ENCODE measurements at regions not wholly inside any gene's neighbourhood (a gene's known extent, or its start where the extent isn't known, plus 50 kb on each side); places are given as distances from the start of the nearest gene placed in this dataset.

DNA sequence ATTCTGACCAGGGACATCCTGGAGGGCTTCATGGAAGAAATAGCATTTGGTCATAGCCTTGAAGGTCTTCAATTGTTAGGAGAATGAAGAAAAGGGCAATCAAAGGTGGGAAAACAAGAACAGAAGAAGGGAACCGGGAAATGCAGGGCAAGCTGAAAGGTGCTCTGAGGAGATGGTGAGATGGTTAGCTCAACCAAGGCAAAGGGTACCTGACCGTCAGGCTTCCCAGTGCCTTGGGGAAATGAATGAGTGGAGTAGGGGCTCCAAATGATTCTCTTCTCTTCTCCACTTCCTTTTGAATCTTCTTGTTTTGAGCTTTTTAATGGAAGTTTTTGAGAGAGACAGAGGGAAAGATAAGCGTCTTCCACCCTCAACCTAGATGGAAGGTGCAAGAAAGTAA, 155.6 kb upstream of the PWP1 start:
- DNase-seq: no peak
- H3K27ac ChIP-seq: no peak overlapping the region
- no peaks in the 10 kb centered on the region for H3K27me3 ChIP-seq
- intact Hi-C loops (cut with DNase I): no loop called here
- ATAC-seq: no peak
- no peaks in the 10 kb centered on the region for H3K36me3 ChIP-seq
- no peaks in the 10 kb centered on the region for H3K4me1 ChIP-seq
- no peaks in the 10 kb centered on the region for H3K9me3 ChIP-seq
- H3K4me3 ChIP-seq: no peak overlapping the region
- TF ChIP-seq, protein P1, sequence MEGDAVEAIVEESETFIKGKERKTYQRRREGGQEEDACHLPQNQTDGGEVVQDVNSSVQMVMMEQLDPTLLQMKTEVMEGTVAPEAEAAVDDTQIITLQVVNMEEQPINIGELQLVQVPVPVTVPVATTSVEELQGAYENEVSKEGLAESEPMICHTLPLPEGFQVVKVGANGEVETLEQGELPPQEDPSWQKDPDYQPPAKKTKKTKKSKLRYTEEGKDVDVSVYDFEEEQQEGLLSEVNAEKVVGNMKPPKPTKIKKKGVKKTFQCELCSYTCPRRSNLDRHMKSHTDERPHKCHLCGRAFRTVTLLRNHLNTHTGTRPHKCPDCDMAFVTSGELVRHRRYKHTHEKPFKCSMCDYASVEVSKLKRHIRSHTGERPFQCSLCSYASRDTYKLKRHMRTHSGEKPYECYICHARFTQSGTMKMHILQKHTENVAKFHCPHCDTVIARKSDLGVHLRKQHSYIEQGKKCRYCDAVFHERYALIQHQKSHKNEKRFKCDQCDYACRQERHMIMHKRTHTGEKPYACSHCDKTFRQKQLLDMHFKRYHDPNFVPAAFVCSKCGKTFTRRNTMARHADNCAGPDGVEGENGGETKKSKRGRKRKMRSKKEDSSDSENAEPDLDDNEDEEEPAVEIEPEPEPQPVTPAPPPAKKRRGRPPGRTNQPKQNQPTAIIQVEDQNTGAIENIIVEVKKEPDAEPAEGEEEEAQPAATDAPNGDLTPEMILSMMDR (IDR thresholded peaks at IDR 0.05): no peak

DNA sequence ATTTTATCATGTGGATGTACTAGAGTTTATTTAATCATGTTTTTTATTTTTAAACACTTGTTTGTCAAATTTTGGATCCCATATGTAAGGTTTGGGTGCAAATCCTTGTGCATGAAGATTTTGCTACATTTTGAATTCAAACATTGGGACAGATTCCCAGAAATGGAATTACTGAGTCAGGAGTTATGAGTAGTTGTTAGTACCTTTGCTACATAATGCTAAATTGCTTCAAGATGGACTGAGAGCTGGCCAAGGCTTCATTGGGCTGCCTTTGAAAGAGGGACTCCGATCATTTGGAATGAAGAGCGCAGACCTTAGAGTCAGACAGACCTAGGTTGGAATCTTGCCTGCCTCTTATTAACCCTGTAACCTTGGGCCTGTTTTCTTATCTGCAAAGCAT, 154.9 kb upstream of the PWP1 start:
- TF ChIP-seq, protein P1 (IDR thresholded peaks at IDR 0.05): no peak
- no peaks in the 10 kb centered on the region for H3K36me3 ChIP-seq
- no peak overlapping the region for H3K4me3 ChIP-seq
- ATAC-seq (no peak), DNase-seq (no peak)
- H3K4me1 ChIP-seq: no peaks in the 10 kb centered on the region
- intact Hi-C loops (cut with DNase I): no loop called here
- H3K27ac ChIP-seq: no peak overlapping the region
- no peaks in the 10 kb centered on the region for H3K27me3 ChIP-seq
- H3K9me3 ChIP-seq: no peaks in the 10 kb centered on the region

DNA sequence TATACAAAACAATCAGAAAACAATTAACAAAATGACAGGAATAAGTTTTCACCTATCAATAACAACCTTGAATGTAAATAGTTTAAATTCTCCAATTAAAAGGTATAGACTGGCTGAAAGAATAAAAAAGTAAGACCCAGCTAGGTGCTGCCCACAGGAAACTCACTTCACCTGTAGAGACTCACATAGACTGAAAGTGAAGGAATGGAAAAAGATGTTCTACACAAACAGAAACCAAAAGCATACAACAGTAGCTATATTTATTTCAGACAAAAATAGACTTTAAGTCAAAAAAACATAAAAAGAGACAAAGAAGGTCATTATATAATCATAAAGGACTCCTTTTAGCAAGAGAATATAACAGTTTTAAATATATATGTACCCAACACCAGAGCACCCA, 152.4 kb upstream of the PWP1 start:
- Histone ChIP-seq H3K27ac (no peak overlapping the region), H3K9me3 (no peaks in the 10 kb centered on the region), H3K27me3 (no peaks in the 10 kb centered on the region), H3K36me3 (no peaks in the 10 kb centered on the region), H3K4me1 (no peaks in the 10 kb centered on the region), H3K4me3 (no peak overlapping the region)
- DNase-seq (no peak), ATAC-seq (no peak)
- TF ChIP-seq, protein P1 (IDR thresholded peaks at IDR 0.05): no peak
- intact Hi-C loops (cut with DNase I): no loop called here

DNA sequence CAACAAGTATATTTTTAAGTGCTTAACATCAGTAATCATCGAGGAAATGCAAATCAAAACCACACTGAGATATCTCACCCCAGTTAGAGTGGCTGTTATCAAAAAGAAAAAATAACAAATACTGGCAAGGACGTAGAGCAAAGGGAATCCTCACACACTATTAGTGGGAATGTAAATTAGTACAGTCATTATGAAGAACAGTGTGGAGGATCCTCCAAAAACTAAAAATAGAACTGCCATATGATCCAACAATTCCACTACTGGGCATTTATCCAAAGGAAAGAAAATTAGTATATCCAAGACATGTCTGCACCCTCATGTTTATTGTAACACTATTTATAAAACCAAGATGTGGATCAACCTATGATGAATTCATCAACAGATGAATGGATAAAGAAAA, 149.0 kb upstream of the PWP1 start:
- ATAC-seq (no peak), DNase-seq (no peak)
- TF ChIP-seq, protein P1 (IDR thresholded peaks at IDR 0.05): no peak
- no peaks in the 10 kb centered on the region for H3K9me3 ChIP-seq
- H3K4me1 ChIP-seq: no peaks in the 10 kb centered on the region
- no peak overlapping the region for H3K27ac ChIP-seq
- H3K27me3 ChIP-seq: no peaks in the 10 kb centered on the region
- no peak overlapping the region for H3K4me3 ChIP-seq
- H3K36me3 ChIP-seq: no peaks in the 10 kb centered on the region
- intact Hi-C loops (cut with DNase I): no loop called here

DNA sequence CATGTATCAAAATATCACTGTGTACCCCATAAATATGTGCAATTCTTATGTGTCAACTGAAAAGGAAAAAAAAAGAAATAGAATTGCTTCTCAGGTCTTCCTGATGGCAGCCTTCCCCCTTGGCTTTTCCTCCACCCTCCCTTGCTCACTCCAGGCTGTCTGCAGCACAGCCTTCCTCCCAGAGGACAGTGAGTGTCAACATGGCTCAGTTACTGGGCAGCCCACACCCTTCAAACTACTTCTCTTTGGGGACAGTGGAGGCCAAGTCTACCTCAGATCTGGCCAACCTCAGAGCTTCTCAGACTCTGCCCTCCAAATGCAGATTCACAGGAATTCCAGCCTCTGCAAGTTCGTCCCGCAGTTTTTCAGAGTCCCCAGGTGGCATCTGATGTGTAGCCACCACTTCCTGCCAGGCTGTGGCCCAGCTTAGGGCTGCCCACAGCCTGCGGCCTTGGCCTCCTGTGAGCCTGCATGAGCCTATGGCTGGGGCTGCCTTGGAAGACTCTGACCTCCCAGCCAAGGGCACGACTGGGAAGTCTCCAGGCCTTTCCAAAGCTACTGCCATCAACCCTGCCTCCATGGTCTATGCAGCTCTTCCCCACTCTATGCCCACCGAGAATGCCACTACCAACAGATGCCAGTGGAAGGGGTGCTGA, 148.0 kb upstream of the PWP1 start:
- H3K27ac ChIP-seq: no peak overlapping the region
- TF ChIP-seq, protein P1 (IDR thresholded peaks at IDR 0.05): no peak
- no peak for ATAC-seq
- intact Hi-C loops (cut with DNase I): no loop called here
- no peaks in the 10 kb centered on the region for H3K4me1 ChIP-seq
- H3K36me3 ChIP-seq: no peaks in the 10 kb centered on the region
- no peaks in the 10 kb centered on the region for H3K9me3 ChIP-seq
- DNase-seq: no peak
- no peak overlapping the region for H3K4me3 ChIP-seq
- H3K27me3 ChIP-seq: no peaks in the 10 kb centered on the region

All from left lung (tissue), 4 donors.